Chondrocyte (in vitro differentiated cells): ENCODE measurements at regions not wholly inside any gene's neighbourhood (a gene's known extent, or its start where the extent isn't known, plus 50 kb on each side); places are given as distances from the start of the nearest gene placed in this dataset.
"Not testable (repeated sequence)": the region's sequence is repeated elsewhere in the genome, so short reads cannot be mapped to it uniquely, and the experiment has no call there.

Experiments
- DNase-seq: peaks from one replicate; pipeline ENCODE4 v3.0.0; 2021; ENCODE audit warnings: mixed read lengths, low spot score
- H3K27ac Mint-ChIP-seq: one replicate; pipeline ENCODE4 v1.8.0; 2021; ENCODE audit warnings: mild to moderate bottlenecking, moderate library complexity, mixed read lengths; ENCODE audit not compliant: unreplicated experiment
- H3K27me3 Mint-ChIP-seq: 2 replicates; pipeline ENCODE4 v1.8.0; 2021; ENCODE audit warnings: low read depth, mixed read lengths
- H3K36me3 Mint-ChIP-seq: 2 replicates; pipeline ENCODE4 v1.8.0; 2021; ENCODE audit warnings: low read depth, mixed read lengths
- H3K4me1 Mint-ChIP-seq: 2 replicates; pipeline ENCODE4 v1.8.0; 2021; ENCODE audit warnings: low read depth, mild to moderate bottlenecking, mixed read lengths
- H3K4me3 Mint-ChIP-seq: one replicate; pipeline ENCODE4 v1.8.0; 2021; ENCODE audit warnings: mild to moderate bottlenecking, moderate library complexity, mixed read lengths; ENCODE audit not compliant: unreplicated experiment
- H3K9me3 Mint-ChIP-seq: 2 replicates; pipeline ENCODE4 v1.8.0; 2021; ENCODE audit warnings: low read depth, mixed read lengths
- TF ChIP-seq, protein P1 (sequence below): fragments of 200-600 bp; sonication (generic); IDR thresholded peaks from 2 replicates; pipeline ENCODE4 v1.5.0; 2021; ENCODE audit warnings: antibody characterized with exemption, mild to moderate bottlenecking, moderate library complexity

DNA sequence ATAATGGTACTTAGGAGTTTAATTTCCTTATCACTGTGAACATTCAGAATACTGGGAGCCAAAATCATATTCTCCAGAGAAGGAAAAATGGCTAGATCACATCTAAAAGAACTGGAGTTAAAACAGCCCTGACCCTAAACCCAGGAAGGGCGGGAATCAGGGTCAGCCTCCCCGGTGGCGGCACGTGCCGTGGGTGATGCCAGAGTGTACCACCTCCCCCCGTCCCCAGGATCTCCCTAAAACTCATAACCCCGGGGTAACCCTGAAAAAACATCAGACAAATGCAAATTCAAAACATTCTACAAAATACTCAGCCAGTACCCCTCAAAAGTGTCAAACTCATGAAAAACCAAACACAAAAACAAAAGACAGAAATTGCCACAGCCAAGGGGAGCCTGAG, 148.3 kb downstream of the DLL1 start:
- Mint-ChIP-seq H3K27me3 (peaks cover 30% of the 10 kb centered on the region), H3K4me3 (no peak overlapping the region), H3K36me3 (peaks cover 4% of the 10 kb centered on the region), H3K4me1 (no peaks in the 10 kb centered on the region), H3K27ac (no peak overlapping the region), H3K9me3 (peaks cover 17% of the 10 kb centered on the region)
- DNase-seq, result no peak
- TF ChIP-seq, protein P1, sequence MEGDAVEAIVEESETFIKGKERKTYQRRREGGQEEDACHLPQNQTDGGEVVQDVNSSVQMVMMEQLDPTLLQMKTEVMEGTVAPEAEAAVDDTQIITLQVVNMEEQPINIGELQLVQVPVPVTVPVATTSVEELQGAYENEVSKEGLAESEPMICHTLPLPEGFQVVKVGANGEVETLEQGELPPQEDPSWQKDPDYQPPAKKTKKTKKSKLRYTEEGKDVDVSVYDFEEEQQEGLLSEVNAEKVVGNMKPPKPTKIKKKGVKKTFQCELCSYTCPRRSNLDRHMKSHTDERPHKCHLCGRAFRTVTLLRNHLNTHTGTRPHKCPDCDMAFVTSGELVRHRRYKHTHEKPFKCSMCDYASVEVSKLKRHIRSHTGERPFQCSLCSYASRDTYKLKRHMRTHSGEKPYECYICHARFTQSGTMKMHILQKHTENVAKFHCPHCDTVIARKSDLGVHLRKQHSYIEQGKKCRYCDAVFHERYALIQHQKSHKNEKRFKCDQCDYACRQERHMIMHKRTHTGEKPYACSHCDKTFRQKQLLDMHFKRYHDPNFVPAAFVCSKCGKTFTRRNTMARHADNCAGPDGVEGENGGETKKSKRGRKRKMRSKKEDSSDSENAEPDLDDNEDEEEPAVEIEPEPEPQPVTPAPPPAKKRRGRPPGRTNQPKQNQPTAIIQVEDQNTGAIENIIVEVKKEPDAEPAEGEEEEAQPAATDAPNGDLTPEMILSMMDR, result no peak

DNA sequence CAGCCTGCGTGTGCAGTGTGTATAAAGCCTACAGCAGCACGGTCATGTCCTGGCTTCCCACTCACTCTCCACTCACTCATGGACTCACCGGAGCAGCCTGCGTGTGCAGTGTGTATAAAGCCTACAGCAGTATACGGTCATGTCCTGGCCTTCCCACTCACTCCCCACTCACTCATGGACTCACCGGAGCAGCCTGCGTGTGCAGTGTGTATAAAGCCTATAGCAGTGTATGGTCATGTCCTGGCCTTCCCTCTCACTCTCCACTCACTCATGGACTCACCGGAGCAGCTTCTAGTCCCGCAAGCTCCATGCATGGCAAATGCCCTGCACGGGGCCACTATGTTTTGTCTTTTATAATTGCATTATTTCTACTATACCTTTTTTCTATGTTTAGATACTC, 149.8 kb downstream of the DLL1 start:
- H3K27ac Mint-ChIP-seq, DNase-seq, H3K4me1 Mint-ChIP-seq, H3K36me3 Mint-ChIP-seq, H3K4me3 Mint-ChIP-seq: not testable (repeated sequence)
- Mint-ChIP-seq H3K27me3 (peaks cover 22% of the 10 kb centered on the region), H3K9me3 (peaks cover 17% of the 10 kb centered on the region)

DNA sequence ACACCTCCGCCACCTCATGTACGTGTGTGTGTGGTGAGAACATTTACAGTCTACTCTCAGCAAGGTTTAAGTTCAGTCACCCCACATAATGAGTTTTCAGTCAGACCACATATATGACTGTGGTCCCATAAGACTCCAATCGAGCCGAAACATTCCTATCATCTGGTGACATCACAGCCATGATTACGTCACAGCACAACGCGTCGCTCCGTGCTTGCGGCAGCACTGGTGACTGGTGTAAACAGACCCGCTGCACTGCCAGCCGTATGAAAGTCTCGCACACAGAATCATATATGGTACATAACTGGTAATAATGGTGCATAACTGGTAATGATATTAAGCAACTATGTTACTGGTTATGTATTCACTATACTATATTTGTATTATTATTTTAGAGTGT, 150.7 kb downstream of the DLL1 start:
- peaks cover 3% of the 10 kb centered on the region for H3K4me1 Mint-ChIP-seq
- H3K27me3 Mint-ChIP-seq, result peaks cover 30% of the 10 kb centered on the region
- H3K36me3 Mint-ChIP-seq, result peaks cover 4% of the 10 kb centered on the region
- no peak for DNase-seq
- H3K4me3 Mint-ChIP-seq, result no peak overlapping the region
- H3K9me3 Mint-ChIP-seq, result peaks cover 17% of the 10 kb centered on the region
- H3K27ac Mint-ChIP-seq, result no peak overlapping the region
- TF ChIP-seq, protein P1, result no peak

DNA sequence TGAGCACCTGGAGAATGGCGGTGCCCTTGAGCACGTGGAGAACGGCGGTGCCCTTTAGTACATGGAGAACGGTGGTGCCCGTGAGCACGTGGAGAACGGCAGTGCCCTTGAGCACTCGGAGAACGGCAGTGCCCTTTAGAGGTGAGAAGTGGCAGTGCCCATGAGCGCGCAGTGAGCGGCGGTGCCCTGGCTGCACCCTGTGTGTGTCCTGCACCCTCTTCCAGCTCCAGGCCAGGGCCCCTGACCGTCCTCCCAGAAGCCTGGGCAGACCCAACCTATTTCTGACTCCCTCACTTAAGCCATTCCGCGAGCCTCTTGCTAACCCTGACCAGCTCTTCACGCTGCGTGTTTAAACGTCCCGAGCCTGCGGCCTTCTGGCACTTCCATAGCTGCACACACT, 151.3 kb downstream of the DLL1 start:
- H3K9me3 Mint-ChIP-seq, result peaks cover 14% of the 10 kb centered on the region
- peak; percentile 88 for DNase-seq
- TF ChIP-seq, protein P1, result no peak
- H3K27me3 Mint-ChIP-seq, result peaks cover 30% of the 10 kb centered on the region
- H3K27ac Mint-ChIP-seq, result no peak overlapping the region
- no peak overlapping the region for H3K4me3 Mint-ChIP-seq
- H3K4me1 Mint-ChIP-seq, result peaks cover 3% of the 10 kb centered on the region
- peaks cover 2% of the 10 kb centered on the region for H3K36me3 Mint-ChIP-seq

DNA sequence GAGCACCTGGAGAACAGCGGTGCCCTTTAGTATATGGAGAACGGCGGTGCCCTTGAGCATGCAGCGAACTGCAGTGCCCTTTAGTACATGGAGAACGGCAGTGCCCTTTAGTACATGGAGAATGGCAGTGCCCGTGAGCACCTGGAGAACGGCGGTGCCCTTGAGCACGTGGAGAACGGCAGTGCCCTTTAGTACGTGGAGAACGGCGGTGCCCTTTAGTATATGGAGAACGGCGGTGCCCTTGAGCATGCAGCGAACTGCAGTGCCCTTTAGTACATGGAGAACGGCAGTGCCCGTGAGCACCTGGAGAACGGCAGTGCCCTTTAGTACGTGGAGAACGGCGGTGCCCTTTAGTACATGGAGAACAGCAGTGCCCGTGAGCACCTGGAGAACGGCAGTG, 151.8 kb downstream of the DLL1 start:
- not testable (repeated sequence) for H3K36me3 Mint-ChIP-seq, H3K27ac Mint-ChIP-seq, H3K4me1 Mint-ChIP-seq, DNase-seq, H3K4me3 Mint-ChIP-seq
- peaks cover 12% of the 10 kb centered on the region for H3K9me3 Mint-ChIP-seq
- H3K27me3 Mint-ChIP-seq, result peaks cover 29% of the 10 kb centered on the region

DNA sequence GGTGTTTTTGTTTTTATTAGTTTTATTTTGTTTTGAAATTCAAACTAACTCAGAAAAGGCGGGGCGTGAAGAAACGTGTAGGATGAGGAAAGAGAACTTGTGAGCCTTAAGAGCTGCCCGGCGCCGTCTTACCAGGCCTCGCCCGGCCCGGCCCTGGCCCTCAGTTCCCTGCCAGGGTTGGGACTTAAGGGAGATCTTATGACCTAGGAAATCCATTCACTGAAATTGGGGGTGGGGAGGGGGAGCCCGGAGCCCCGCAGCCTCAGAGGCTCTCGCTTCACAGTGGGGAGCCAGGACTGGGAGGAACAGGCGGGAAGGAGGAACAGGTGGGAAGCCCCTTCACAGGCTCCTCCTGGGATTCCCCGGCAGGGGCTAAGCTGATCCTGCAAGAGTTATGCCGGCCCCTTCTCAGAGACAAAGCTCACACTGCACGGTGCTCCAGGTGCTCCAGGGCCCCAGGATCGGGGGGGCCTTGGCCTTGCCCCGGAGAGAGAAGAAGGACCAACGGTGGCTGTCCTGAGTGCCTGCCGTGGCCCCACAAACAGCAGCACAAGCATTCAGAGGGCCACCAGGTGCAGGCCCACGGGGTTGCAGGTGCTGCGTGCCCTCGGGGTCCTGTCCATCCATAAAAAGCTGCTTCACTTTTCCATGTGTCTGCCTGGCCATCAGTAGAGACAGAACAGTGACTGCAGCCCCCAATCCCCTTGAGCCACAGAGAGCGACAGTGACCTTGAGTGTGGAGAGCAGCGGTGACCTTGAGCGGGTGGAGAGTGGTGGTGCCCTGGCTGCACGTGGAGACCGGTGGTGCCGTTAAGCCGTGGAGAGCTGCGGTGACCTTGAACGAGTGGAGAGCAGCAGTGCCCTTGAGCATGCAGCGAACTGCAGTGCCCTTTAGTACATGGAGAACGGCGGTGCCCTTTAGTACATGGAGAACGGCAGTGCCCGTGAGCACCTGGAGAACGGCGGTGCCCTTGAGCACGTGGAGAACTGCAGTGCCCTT, 152.7 kb downstream of the DLL1 start:
- Mint-ChIP-seq H3K27ac (no peak overlapping the region), H3K27me3 (peaks cover 29% of the 10 kb centered on the region), H3K4me3 (no peak overlapping the region), H3K4me1 (peaks cover 3% of the 10 kb centered on the region), H3K9me3 (peaks cover 8% of the 10 kb centered on the region), H3K36me3 (peaks cover 2% of the 10 kb centered on the region)
- no peak for DNase-seq
- TF ChIP-seq, protein P1, result no peak
